ENCODE measurements at regions not wholly inside any gene's neighbourhood (a gene's known extent, or its start where the extent isn't known, plus 50 kb on each side); places are given as distances from the start of the nearest gene placed in this dataset.

DNA sequence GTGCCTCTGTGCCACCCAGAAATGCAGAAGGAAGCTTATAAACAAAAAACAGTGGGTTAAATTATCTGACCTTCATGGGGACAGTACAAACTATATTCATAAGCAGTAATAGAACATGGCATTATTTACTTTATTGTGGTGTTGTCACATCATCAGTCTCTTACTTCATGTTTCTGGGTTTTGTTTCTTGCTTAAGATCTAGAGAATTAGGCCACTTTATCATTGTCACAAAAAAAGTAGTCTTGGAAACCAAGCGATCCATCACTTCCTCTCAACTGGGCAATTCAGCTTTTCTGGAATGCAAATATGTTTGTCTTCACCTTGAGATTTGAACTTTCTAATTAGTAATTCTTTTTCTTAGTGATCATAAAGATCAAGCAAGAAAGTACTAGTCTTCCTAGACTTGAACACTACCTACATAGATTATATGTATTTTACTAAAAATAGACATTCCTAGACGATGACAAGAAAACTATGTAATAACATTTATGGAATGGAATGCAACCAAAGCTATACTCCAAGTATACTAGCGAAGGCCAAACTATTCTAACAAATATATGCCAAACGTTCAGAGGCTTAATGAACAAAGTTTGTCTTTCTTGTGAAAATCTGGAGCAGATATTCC is 363.4 kb downstream of the DAD1 start:
- TF ChIP-seq EP300 (IDR thresholded peaks at IDR 0.05; ENCODE audit: borderline replicate concordance in 1 of 2, control insufficient read depth in 1 of 2, low read depth in 2 of 2, low read length in 2 of 2) (no peak), SMC3 (IDR thresholded peaks at IDR 0.05; ENCODE audit: borderline replicate concordance, low read length) (no peak), ZBED1 (IDR thresholded peaks at IDR 0.05; ENCODE audit: borderline replicate concordance) (no peak), NBN (IDR thresholded peaks at IDR 0.05) (no peak), ATF7 (IDR thresholded peaks at IDR 0.05; ENCODE audit: low read depth) (no peak)
- TF ChIP-seq, protein P1, sequence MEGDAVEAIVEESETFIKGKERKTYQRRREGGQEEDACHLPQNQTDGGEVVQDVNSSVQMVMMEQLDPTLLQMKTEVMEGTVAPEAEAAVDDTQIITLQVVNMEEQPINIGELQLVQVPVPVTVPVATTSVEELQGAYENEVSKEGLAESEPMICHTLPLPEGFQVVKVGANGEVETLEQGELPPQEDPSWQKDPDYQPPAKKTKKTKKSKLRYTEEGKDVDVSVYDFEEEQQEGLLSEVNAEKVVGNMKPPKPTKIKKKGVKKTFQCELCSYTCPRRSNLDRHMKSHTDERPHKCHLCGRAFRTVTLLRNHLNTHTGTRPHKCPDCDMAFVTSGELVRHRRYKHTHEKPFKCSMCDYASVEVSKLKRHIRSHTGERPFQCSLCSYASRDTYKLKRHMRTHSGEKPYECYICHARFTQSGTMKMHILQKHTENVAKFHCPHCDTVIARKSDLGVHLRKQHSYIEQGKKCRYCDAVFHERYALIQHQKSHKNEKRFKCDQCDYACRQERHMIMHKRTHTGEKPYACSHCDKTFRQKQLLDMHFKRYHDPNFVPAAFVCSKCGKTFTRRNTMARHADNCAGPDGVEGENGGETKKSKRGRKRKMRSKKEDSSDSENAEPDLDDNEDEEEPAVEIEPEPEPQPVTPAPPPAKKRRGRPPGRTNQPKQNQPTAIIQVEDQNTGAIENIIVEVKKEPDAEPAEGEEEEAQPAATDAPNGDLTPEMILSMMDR (IDR thresholded peaks at IDR 0.05 in 2 of 3, conservative IDR thresholded peaks at IDR 0.05 in 1 of 3; ENCODE audit: control insufficient read depth in 2 of 3, extremely low read depth in 1 of 3, insufficient read depth in 1 of 3, low read depth in 3 of 3, low read length in 3 of 3): no peak
- TF ChIP-seq, protein P2, sequence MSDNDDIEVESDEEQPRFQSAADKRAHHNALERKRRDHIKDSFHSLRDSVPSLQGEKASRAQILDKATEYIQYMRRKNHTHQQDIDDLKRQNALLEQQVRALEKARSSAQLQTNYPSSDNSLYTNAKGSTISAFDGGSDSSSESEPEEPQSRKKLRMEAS (IDR thresholded peaks at IDR 0.05; ENCODE audit: low read depth, low read length): no peak
- TF ChIP-seq, protein P3, sequence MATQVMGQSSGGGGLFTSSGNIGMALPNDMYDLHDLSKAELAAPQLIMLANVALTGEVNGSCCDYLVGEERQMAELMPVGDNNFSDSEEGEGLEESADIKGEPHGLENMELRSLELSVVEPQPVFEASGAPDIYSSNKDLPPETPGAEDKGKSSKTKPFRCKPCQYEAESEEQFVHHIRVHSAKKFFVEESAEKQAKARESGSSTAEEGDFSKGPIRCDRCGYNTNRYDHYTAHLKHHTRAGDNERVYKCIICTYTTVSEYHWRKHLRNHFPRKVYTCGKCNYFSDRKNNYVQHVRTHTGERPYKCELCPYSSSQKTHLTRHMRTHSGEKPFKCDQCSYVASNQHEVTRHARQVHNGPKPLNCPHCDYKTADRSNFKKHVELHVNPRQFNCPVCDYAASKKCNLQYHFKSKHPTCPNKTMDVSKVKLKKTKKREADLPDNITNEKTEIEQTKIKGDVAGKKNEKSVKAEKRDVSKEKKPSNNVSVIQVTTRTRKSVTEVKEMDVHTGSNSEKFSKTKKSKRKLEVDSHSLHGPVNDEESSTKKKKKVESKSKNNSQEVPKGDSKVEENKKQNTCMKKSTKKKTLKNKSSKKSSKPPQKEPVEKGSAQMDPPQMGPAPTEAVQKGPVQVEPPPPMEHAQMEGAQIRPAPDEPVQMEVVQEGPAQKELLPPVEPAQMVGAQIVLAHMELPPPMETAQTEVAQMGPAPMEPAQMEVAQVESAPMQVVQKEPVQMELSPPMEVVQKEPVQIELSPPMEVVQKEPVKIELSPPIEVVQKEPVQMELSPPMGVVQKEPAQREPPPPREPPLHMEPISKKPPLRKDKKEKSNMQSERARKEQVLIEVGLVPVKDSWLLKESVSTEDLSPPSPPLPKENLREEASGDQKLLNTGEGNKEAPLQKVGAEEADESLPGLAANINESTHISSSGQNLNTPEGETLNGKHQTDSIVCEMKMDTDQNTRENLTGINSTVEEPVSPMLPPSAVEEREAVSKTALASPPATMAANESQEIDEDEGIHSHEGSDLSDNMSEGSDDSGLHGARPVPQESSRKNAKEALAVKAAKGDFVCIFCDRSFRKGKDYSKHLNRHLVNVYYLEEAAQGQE (IDR thresholded peaks at IDR 0.05; ENCODE audit: low read depth, low read length): no peak
